ENCODE measurements at regions not wholly inside any gene's neighbourhood (a gene's known extent, or its start where the extent isn't known, plus 50 kb on each side); places are given as distances from the start of the nearest gene placed in this dataset.

DNA sequence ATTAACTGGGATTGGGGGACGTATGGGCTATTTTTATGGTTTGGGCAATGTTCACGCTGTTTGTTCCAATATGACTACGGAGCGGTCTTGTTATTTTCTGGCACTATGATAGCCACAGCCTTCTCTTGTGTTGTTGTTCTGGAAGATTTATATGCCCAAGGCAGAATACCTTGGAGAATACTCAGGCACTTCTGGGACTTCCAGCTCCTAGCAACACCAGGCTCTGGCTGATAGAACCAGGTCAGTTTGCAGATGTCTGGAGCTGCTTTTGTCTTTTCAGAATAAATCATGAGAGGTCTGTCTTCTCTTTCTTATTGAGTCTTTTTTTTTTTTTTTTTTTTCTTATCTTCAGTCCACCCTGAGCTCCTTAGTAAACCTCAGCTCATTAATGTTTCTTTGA lies 262.5 kb downstream of the MED10 start:
- ChIA-PET POLR2A (ENCODE audit: low non-redundant PET) (no interaction called here), CTCF (interaction anchor here (0.6 kb wide), 2 partner anchors 114 to 594 kb away, joined by 4 to 5 read pairs; no protein-coding TSS in a partner anchor)
- no peak overlapping the region for H3K27ac ChIP-seq
- TF ChIP-seq, protein P1, sequence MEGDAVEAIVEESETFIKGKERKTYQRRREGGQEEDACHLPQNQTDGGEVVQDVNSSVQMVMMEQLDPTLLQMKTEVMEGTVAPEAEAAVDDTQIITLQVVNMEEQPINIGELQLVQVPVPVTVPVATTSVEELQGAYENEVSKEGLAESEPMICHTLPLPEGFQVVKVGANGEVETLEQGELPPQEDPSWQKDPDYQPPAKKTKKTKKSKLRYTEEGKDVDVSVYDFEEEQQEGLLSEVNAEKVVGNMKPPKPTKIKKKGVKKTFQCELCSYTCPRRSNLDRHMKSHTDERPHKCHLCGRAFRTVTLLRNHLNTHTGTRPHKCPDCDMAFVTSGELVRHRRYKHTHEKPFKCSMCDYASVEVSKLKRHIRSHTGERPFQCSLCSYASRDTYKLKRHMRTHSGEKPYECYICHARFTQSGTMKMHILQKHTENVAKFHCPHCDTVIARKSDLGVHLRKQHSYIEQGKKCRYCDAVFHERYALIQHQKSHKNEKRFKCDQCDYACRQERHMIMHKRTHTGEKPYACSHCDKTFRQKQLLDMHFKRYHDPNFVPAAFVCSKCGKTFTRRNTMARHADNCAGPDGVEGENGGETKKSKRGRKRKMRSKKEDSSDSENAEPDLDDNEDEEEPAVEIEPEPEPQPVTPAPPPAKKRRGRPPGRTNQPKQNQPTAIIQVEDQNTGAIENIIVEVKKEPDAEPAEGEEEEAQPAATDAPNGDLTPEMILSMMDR (conservative IDR thresholded peaks at IDR 0.05; ENCODE audit: low read depth): no peak
- DNase-seq (ENCODE audit: low spot score): no peak

DNA sequence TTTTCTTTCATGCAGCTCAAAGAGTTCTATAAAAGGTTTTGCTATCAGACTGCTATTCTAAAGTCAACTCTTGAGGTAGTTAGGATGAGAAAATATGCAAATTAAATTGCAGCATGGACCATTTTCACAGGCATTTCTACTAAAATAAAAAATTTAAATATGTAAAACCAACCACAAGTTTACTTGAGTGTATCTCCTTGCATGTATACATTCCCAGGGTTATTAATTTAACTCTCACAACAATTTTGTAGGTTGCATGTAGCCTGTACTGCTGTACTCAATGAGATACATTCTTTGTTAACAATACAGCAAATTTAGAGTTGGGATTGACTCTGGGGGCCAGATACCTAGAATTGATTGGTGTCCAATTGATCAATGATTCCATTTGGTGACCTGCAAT lies 265.8 kb downstream of the MED10 start:
- H3K27ac ChIP-seq: no peak overlapping the region
- POLR2A ChIA-PET (ENCODE audit: low non-redundant PET): no interaction called here
- CTCF ChIA-PET: no interaction called here
- TF ChIP-seq, protein P1 (conservative IDR thresholded peaks at IDR 0.05; ENCODE audit: low read depth): no peak
- DNase-seq (ENCODE audit: low spot score): no peak

DNA sequence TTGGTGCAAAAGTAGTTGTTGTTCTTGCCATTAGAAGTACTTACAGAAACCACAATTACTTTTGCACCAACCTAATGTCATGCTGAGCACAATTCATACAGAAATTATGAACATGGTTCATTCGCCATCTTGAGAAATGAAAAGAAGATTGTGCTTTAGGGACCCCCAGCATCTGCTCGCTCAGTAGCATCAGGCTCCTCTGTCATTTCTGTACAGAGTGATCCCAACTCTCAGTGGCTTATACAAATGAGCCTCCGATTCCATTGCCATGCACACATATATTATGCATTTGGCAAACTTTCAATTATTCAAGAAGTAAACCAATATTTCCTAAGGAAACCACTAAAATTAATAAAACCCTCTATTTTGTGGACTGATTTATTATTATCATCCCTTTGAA lies 266.2 kb downstream of the MED10 start:
- ChIA-PET CTCF (no interaction called here), POLR2A (ENCODE audit: low non-redundant PET) (no interaction called here)
- TF ChIP-seq, protein P1 (conservative IDR thresholded peaks at IDR 0.05; ENCODE audit: low read depth): no peak
- DNase-seq (ENCODE audit: low spot score): no peak
- no peak overlapping the region for H3K27ac ChIP-seq

DNA sequence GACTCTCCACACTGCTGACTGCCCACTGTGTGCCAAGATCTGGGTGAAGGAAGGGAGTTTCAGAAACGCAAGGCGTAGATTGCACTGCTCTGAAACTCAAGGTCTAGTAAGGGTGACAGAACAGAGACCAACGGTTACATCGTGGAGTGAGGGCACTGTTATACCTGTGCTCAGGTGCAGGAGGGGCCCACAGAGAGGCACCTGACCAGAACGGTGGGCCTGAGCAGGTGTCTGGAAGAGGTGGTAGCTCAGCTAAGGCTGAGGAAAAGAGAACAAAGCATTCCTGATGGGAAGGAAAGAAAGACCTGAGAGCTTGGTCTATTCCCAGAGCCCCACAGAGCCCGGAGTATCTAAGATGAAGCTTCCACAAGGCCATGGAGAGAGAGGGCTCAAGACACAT lies 267.2 kb downstream of the MED10 start:
- no peak for DNase-seq (ENCODE audit: low spot score)
- ChIA-PET POLR2A (ENCODE audit: low non-redundant PET) (no interaction called here), CTCF (interaction anchor here (0.7 kb wide), 1 partner anchor 191 kb away, joined by 3 read pairs; no protein-coding TSS in a partner anchor)
- no peak overlapping the region for H3K27ac ChIP-seq
- TF ChIP-seq, protein P1 (conservative IDR thresholded peaks at IDR 0.05; ENCODE audit: low read depth): no peak

DNA sequence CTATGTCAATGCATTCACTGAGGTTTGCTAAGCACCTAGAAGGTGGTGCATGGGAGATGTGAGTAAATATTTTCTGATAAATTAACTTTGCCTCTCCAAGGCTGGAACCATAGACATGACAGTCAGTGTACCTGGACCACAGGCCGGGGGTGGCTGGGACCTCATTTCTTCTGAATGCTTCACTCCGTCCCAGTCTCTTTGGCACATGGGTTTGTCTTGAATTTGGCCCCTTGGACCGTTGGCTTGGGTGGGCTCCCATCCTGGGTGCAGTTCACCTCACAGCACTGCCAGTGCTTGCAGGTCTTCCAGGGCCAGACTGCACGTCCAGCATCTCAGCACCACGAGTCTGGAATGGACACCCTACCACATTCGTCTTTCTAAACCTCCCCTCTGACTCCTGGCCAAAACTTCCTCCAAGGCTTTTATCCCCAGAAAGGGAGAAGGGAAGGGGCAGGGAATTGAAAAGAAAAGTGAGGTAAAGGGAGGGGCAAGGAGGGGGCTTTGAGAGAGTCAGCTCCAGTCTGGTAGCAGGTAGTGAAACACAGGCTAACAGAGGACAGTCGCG lies 267.8 kb downstream of the MED10 start:
- TF ChIP-seq, protein P1 (conservative IDR thresholded peaks at IDR 0.05; ENCODE audit: low read depth): no peak
- POLR2A ChIA-PET (ENCODE audit: low non-redundant PET): no interaction called here
- CTCF ChIA-PET: interaction anchor here (0.7 kb wide), 1 partner anchor 190 kb away, joined by 3 read pairs; no protein-coding TSS in a partner anchor
- no peak for DNase-seq (ENCODE audit: low spot score)
- no peak overlapping the region for H3K27ac ChIP-seq

DNA sequence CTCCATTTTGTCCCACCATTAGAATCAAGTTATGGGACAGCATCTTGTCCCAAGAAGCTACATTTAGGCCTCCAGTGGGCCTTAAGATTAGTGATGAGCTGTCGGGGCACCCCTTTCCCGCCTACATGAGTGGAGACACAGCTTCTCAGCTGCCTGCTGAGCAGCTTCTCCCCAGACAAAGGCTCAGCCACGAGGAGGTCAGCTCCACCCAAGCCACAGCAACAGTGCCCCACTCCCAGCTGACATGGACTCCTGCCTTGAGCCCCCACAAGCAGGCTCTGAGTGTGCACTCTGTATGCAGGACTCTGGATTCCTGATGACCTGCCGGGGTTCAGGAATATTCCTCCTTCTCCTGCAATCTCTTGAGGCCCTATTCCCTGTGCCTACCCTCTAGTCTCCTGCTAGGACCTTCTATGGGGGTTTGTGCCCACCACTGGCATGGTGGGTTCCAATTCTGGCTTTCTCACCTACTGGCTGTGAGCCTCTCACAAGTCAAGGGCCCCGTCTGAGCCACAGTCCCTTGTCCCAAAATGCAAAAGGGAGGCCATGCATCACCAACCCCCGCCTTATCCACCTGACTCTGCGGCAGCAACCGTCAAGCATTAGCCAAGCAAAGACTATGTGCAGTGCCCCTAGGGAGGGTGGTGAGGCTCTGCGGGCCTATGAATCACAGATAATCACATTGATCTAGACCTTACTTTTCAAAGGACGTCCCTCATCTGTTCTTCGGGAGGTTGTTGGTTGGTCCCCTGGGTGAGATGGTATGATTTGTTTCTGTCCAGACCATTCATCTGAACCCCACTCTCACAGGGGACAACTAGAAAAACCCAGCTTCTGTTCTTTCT lies 269.1 kb downstream of the MED10 start:
- ChIA-PET POLR2A (ENCODE audit: low non-redundant PET) (no interaction called here), CTCF (no interaction called here)

More for the DNA sequence above, 269.1 kb downstream of the MED10 start:
- no peak overlapping the region for H3K27ac ChIP-seq
- DNase-seq (ENCODE audit: low spot score): no peak
- TF ChIP-seq, protein P1 (conservative IDR thresholded peaks at IDR 0.05; ENCODE audit: low read depth): no peak
